ENCODE measurements at regions not wholly inside any gene's neighbourhood (a gene's known extent, or its start where the extent isn't known, plus 50 kb on each side); places are given as distances from the start of the nearest gene placed in this dataset.

- TF ChIP-seq POLR2A (IDR thresholded peaks at IDR 0.05; ENCODE audit: low read length) (no peak), GATA1 (IDR thresholded peaks at IDR 0.05; ENCODE audit: low read depth, low read length) (no peak)
- DNase-seq, result no peak
Measured at GRCh38 chr5:120219988-120220387, 244.1 kb upstream of the PRR16 start.

- TF ChIP-seq GATA1 (IDR thresholded peaks at IDR 0.05; ENCODE audit: low read depth, low read length), result no peak
- TF ChIP-seq POLR2A (IDR thresholded peaks at IDR 0.05; ENCODE audit: low read length), result no peak
Measured at GRCh38 chr5:120225524-120225923, 238.6 kb upstream of the PRR16 start.

GRCh38 chr5:120228262-120229031, 235.7 kb upstream of the PRR16 start:
- no peak for DNase-seq
- TF ChIP-seq GATA1 (IDR thresholded peaks at IDR 0.05; ENCODE audit: low read depth, low read length), result no peak
- TF ChIP-seq POLR2A (IDR thresholded peaks at IDR 0.05; ENCODE audit: low read length), result no peak

More at GRCh38 chr5:120225524-120225923, 238.6 kb upstream of the PRR16 start:
- DNase-seq, result no peak

- peak in 1 of 2 experiments; percentile 21 for DNase-seq
- TF ChIP-seq POLR2A (IDR thresholded peaks at IDR 0.05; ENCODE audit: low read length), result no peak
- TF ChIP-seq GATA1 (IDR thresholded peaks at IDR 0.05; ENCODE audit: low read depth, low read length), result no peak
Measured at GRCh38 chr5:120229036-120229435, 235.1 kb upstream of the PRR16 start.

GRCh38 chr5:120231563-120231962, 232.5 kb upstream of the PRR16 start:
- DNase-seq, result no peak
- TF ChIP-seq POLR2A (IDR thresholded peaks at IDR 0.05; ENCODE audit: low read length) (no peak), GATA1 (IDR thresholded peaks at IDR 0.05; ENCODE audit: low read depth, low read length) (no peak)

- no peak for DNase-seq
- TF ChIP-seq GATA1 (IDR thresholded peaks at IDR 0.05; ENCODE audit: low read depth, low read length) (no peak), POLR2A (IDR thresholded peaks at IDR 0.05; ENCODE audit: low read length) (no peak)
Measured at GRCh38 chr5:120236360-120236759, 227.7 kb upstream of the PRR16 start.

- DNase-seq, result no peak
- no peak for TF ChIP-seq GATA1 (IDR thresholded peaks at IDR 0.05; ENCODE audit: low read depth, low read length)
- no peak for TF ChIP-seq POLR2A (IDR thresholded peaks at IDR 0.05; ENCODE audit: low read length)
Measured at GRCh38 chr5:120239086-120239485, 225.0 kb upstream of the PRR16 start.

- TF ChIP-seq GATA1 (IDR thresholded peaks at IDR 0.05; ENCODE audit: low read depth, low read length), result no peak
- TF ChIP-seq POLR2A (IDR thresholded peaks at IDR 0.05; ENCODE audit: low read length), result no peak
Measured at GRCh38 chr5:120240706-120241105, 223.4 kb upstream of the PRR16 start.

GRCh38 chr5:120241400-120241799, 222.7 kb upstream of the PRR16 start:
- TF ChIP-seq POLR2A (IDR thresholded peaks at IDR 0.05; ENCODE audit: low read length), result no peak
- no peak for TF ChIP-seq GATA1 (IDR thresholded peaks at IDR 0.05; ENCODE audit: low read depth, low read length)
- DNase-seq, result no peak

More at GRCh38 chr5:120240706-120241105, 223.4 kb upstream of the PRR16 start:
- DNase-seq, result no peak

- DNase-seq, result no peak
- TF ChIP-seq GATA1 (IDR thresholded peaks at IDR 0.05; ENCODE audit: low read depth, low read length) (no peak), POLR2A (IDR thresholded peaks at IDR 0.05; ENCODE audit: low read length) (no peak)
Measured at GRCh38 chr5:120251898-120252297, 212.2 kb upstream of the PRR16 start.

GRCh38 chr5:120252839-120253238, 211.3 kb upstream of the PRR16 start:
- DNase-seq, result no peak
- TF ChIP-seq POLR2A (IDR thresholded peaks at IDR 0.05; ENCODE audit: low read length), result no peak
- TF ChIP-seq GATA1 (IDR thresholded peaks at IDR 0.05; ENCODE audit: low read depth, low read length), result no peak

GRCh38 chr5:120254385-120254784, 209.7 kb upstream of the PRR16 start:
- TF ChIP-seq GATA1 (IDR thresholded peaks at IDR 0.05; ENCODE audit: low read depth, low read length), result no peak
- no peak for TF ChIP-seq POLR2A (IDR thresholded peaks at IDR 0.05; ENCODE audit: low read length)
- DNase-seq, result no peak

- DNase-seq, result no peak
- TF ChIP-seq GATA1 (IDR thresholded peaks at IDR 0.05; ENCODE audit: low read depth, low read length) (no peak), POLR2A (IDR thresholded peaks at IDR 0.05; ENCODE audit: low read length) (no peak)
Measured at GRCh38 chr5:120255214-120255613, 208.9 kb upstream of the PRR16 start.

- no peak for TF ChIP-seq POLR2A (IDR thresholded peaks at IDR 0.05; ENCODE audit: low read length)
- no peak for TF ChIP-seq GATA1 (IDR thresholded peaks at IDR 0.05; ENCODE audit: low read depth, low read length)
- no peak for DNase-seq
Measured at GRCh38 chr5:120256376-120256775, 207.7 kb upstream of the PRR16 start.

GRCh38 chr5:120257358-120257971, 206.6 kb upstream of the PRR16 start:
- no peak for DNase-seq
- no peak for TF ChIP-seq POLR2A (IDR thresholded peaks at IDR 0.05; ENCODE audit: low read length)
- no peak for TF ChIP-seq GATA1 (IDR thresholded peaks at IDR 0.05; ENCODE audit: low read depth, low read length)

All from erythroblast (primary cell).